ENCODE measurements at regions not wholly inside any gene's neighbourhood (a gene's known extent, or its start where the extent isn't known, plus 50 kb on each side); places are given as distances from the start of the nearest gene placed in this dataset.

GRCh38 chr3:23077126-23077525 is 126.0 kb upstream of the UBE2E2 start:
- no peak for TF ChIP-seq SRF (IDR thresholded peaks at IDR 0.05; ENCODE audit: low read depth)
- no peak for TF ChIP-seq RAD21 (IDR thresholded peaks at IDR 0.05; ENCODE audit: low read depth)
- no peak for TF ChIP-seq EZH2 (IDR thresholded peaks at IDR 0.05)
- TF ChIP-seq, protein P1, sequence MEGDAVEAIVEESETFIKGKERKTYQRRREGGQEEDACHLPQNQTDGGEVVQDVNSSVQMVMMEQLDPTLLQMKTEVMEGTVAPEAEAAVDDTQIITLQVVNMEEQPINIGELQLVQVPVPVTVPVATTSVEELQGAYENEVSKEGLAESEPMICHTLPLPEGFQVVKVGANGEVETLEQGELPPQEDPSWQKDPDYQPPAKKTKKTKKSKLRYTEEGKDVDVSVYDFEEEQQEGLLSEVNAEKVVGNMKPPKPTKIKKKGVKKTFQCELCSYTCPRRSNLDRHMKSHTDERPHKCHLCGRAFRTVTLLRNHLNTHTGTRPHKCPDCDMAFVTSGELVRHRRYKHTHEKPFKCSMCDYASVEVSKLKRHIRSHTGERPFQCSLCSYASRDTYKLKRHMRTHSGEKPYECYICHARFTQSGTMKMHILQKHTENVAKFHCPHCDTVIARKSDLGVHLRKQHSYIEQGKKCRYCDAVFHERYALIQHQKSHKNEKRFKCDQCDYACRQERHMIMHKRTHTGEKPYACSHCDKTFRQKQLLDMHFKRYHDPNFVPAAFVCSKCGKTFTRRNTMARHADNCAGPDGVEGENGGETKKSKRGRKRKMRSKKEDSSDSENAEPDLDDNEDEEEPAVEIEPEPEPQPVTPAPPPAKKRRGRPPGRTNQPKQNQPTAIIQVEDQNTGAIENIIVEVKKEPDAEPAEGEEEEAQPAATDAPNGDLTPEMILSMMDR (IDR thresholded peaks at IDR 0.05 in 2 of 3, conservative IDR thresholded peaks at IDR 0.05 in 1 of 3; ENCODE audit: borderline replicate concordance in 1 of 3, insufficient read depth in 1 of 3, low read depth in 2 of 3, low read length in 2 of 3): no peak
- no peak for TF ChIP-seq POLR2A (IDR thresholded peaks at IDR 0.05; ENCODE audit: borderline replicate concordance, extremely low read depth, insufficient read depth, insufficient read length)
- TF ChIP-seq, protein P2, sequence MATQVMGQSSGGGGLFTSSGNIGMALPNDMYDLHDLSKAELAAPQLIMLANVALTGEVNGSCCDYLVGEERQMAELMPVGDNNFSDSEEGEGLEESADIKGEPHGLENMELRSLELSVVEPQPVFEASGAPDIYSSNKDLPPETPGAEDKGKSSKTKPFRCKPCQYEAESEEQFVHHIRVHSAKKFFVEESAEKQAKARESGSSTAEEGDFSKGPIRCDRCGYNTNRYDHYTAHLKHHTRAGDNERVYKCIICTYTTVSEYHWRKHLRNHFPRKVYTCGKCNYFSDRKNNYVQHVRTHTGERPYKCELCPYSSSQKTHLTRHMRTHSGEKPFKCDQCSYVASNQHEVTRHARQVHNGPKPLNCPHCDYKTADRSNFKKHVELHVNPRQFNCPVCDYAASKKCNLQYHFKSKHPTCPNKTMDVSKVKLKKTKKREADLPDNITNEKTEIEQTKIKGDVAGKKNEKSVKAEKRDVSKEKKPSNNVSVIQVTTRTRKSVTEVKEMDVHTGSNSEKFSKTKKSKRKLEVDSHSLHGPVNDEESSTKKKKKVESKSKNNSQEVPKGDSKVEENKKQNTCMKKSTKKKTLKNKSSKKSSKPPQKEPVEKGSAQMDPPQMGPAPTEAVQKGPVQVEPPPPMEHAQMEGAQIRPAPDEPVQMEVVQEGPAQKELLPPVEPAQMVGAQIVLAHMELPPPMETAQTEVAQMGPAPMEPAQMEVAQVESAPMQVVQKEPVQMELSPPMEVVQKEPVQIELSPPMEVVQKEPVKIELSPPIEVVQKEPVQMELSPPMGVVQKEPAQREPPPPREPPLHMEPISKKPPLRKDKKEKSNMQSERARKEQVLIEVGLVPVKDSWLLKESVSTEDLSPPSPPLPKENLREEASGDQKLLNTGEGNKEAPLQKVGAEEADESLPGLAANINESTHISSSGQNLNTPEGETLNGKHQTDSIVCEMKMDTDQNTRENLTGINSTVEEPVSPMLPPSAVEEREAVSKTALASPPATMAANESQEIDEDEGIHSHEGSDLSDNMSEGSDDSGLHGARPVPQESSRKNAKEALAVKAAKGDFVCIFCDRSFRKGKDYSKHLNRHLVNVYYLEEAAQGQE (IDR thresholded peaks at IDR 0.05; ENCODE audit: low read depth): no peak
- TF ChIP-seq SP1 (IDR thresholded peaks at IDR 0.05; ENCODE audit: low read depth): no peak
- TF ChIP-seq ELF1 (IDR thresholded peaks at IDR 0.05; ENCODE audit: borderline replicate concordance, low read depth): no peak
- no peak for TF ChIP-seq YY1 (IDR thresholded peaks at IDR 0.05; ENCODE audit: extremely low read depth, insufficient replicate concordance, low read depth, low read length)
- TF ChIP-seq TCF7L2 (IDR thresholded peaks at IDR 0.05; ENCODE audit: borderline replicate concordance, extremely low read depth, insufficient read depth, insufficient read length): no peak
- no peak for TF ChIP-seq SIN3A (IDR thresholded peaks at IDR 0.05; ENCODE audit: low read depth)
- TF ChIP-seq JUND (IDR thresholded peaks at IDR 0.05): no peak
